Rectal smooth muscle tissue (tissue), 1 donor: ENCODE measurements at regions not wholly inside any gene's neighbourhood (a gene's known extent, or its start where the extent isn't known, plus 50 kb on each side); places are given as distances from the start of the nearest gene placed in this dataset.
A peak's percentile ranks its signal among the peaks of the same experiment; 100 is the strongest.
"Not testable (repeated sequence)": the region's sequence is repeated elsewhere in the genome, so short reads cannot be mapped to it uniquely, and the experiment has no call there.

Experiments
- H3K27ac ChIP-seq: one replicate; pipeline ENCODE4 v1.7.0; 2013; ENCODE audit warnings: low read depth, low read length, inconsistent platforms
- H3K27me3 ChIP-seq: one replicate; pipeline ENCODE4 v1.7.0; 2013; ENCODE audit warnings: low read length; ENCODE audit not compliant: control insufficient read depth, insufficient read depth
- H3K36me3 ChIP-seq: one replicate; pipeline ENCODE4 v1.7.0; 2013; ENCODE audit warnings: low read length; ENCODE audit not compliant: control insufficient read depth, insufficient read depth
- H3K4me1 ChIP-seq: one replicate; pipeline ENCODE4 v1.7.0; 2013; ENCODE audit warnings: low read length; ENCODE audit not compliant: control insufficient read depth, insufficient read depth
- H3K4me3 ChIP-seq: one replicate; pipeline ENCODE4 v1.7.0; 2013; ENCODE audit warnings: low read length
- H3K9ac ChIP-seq: one replicate; pipeline ENCODE4 v1.7.0; 2013; ENCODE audit warnings: low read length

- Histone ChIP-seq H3K9ac (no peak overlapping the region), H3K27ac (no peak overlapping the region), H3K27me3 (no peaks in the 10 kb centered on the region), H3K4me1 (peaks cover 4% of the 10 kb centered on the region), H3K36me3 (no peaks in the 10 kb centered on the region), H3K4me3 (no peak overlapping the region)
Observed at GRCh38 chr10:32147730-32148129, 91.5 kb upstream of the KIF5B start.

- no peak overlapping the region for H3K9ac ChIP-seq
- no peak overlapping the region for H3K27ac ChIP-seq
- peaks cover 4% of the 10 kb centered on the region for H3K4me1 ChIP-seq
- no peaks in the 10 kb centered on the region for H3K27me3 ChIP-seq
- H3K36me3 ChIP-seq, result no peaks in the 10 kb centered on the region
- no peak overlapping the region for H3K4me3 ChIP-seq
Observed at GRCh38 chr10:32146166-32146565, 89.9 kb upstream of the KIF5B start.

DNA sequence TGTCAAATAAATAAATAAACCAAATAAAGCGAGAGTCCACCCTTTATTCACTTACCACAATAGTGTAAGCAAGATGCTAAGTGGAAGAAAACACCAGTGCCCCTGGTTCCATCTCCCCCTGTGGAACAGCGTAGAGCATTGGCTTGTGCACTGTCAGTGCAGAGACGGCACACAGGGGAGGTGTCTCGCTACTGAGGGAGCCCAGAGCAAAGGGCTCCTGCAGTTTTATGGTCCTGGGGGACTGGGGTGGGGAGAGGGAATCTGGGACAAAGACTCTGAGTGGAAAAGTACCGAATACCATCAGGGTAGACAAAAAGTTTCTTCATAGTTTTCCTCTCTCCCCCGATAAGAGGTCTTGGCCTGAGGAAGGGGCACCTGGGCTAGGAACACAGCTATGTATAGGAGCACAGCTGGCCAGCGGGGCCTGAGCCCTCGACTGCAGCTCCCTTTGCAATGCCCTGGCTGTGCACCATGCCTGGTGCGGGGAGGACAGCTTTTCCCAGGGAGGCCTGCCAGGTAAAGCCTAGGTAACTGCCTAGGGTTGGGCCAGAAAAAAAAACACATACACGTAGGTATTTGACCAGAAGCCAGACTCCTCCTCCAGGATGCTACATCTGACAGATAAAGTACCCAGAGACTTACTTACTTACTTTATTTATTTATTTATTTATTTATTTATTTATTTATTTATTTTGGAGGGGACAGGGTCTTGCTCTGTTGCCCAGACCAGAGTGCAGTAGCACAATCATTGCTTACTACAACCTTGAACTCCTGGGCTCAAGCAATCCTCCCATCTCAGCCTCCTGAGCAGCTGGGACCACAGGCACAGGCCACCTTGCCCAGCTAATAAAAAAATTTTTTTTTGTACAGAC lies 88.8 kb upstream of the KIF5B start:
- no peak overlapping the region for H3K4me3 ChIP-seq

GRCh38 chr10:32143302-32143847 lies 87.2 kb upstream of the KIF5B start:
- Histone ChIP-seq H3K27ac (no peak overlapping the region), H3K4me3 (no peak overlapping the region), H3K9ac (no peak overlapping the region), H3K36me3 (no peaks in the 10 kb centered on the region), H3K27me3 (no peaks in the 10 kb centered on the region), H3K4me1 (peaks cover 4% of the 10 kb centered on the region)

More for the DNA sequence above, 88.8 kb upstream of the KIF5B start:
- peaks cover 4% of the 10 kb centered on the region for H3K4me1 ChIP-seq
- H3K9ac ChIP-seq, result no peak overlapping the region
- H3K27me3 ChIP-seq, result no peaks in the 10 kb centered on the region
- no peak overlapping the region for H3K27ac ChIP-seq
- H3K36me3 ChIP-seq, result no peaks in the 10 kb centered on the region

DNA sequence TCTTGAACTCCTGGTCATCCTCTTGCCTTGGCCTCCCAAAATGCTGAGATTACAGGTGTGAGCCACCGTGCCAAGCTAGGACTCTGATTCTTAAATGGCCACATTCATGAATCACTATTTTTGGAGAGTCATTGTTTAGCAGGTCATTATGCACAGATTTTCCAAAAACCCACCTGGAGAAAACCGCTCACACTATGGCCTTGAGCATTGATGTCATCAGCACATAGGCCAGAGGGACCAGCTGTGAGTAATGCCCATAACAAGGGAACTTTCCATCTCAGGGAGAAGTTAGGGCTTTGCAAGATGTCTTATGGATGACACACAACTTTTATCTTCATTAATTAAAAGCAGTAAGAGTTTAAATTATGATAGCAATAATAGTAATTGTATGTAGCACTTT lies 86.4 kb upstream of the KIF5B start:
- H3K4me3 ChIP-seq, result no peak overlapping the region
- H3K27me3 ChIP-seq, result no peaks in the 10 kb centered on the region
- peaks cover 4% of the 10 kb centered on the region for H3K4me1 ChIP-seq
- H3K36me3 ChIP-seq, result no peaks in the 10 kb centered on the region
- H3K27ac ChIP-seq, result no peak overlapping the region
- no peak overlapping the region for H3K9ac ChIP-seq

- Histone ChIP-seq H3K4me3 (no peak overlapping the region), H3K9ac (no peak overlapping the region), H3K4me1 (peaks cover 4% of the 10 kb centered on the region), H3K27ac (no peak overlapping the region), H3K36me3 (no peaks in the 10 kb centered on the region), H3K27me3 (no peaks in the 10 kb centered on the region)
Observed at GRCh38 chr10:32141018-32141807, 85.0 kb upstream of the KIF5B start.

DNA sequence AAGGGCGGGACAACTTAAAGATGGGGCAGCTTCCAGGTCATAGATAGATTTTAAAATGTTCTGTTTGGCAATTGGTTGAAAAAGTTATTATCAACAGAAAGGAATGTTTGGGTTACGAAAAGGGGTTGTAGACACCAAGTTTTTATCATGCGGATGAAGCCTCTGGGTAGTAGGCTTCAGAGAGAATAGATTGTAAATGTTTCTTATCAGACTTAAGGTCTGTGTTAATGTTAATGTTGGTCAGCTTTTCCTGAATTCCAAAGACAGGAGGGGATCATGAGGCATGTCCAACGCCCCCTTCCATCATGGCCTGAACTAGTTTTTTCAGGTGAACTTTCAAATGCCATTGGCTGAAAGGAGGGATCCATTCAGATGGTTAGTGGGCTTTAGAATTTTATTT lies 84.2 kb upstream of the KIF5B start:
- no peak overlapping the region for H3K27ac ChIP-seq
- no peaks in the 10 kb centered on the region for H3K27me3 ChIP-seq
- H3K4me3 ChIP-seq, result no peak overlapping the region
- H3K9ac ChIP-seq, result no peak overlapping the region
- peaks cover 4% of the 10 kb centered on the region for H3K4me1 ChIP-seq
- no peaks in the 10 kb centered on the region for H3K36me3 ChIP-seq

GRCh38 chr10:32139223-32140073 lies 83.2 kb upstream of the KIF5B start:
- H3K9ac ChIP-seq, result no peak overlapping the region
- H3K36me3 ChIP-seq, result no peaks in the 10 kb centered on the region
- H3K4me3 ChIP-seq, result peak overlapping the region; percentile 27
- peaks cover 4% of the 10 kb centered on the region for H3K4me1 ChIP-seq
- H3K27ac ChIP-seq, result no peak overlapping the region
- no peaks in the 10 kb centered on the region for H3K27me3 ChIP-seq

- not testable (repeated sequence) for H3K4me1 ChIP-seq, H3K27me3 ChIP-seq, H3K9ac ChIP-seq, H3K27ac ChIP-seq, H3K4me3 ChIP-seq, H3K36me3 ChIP-seq
Observed at GRCh38 chr10:32136927-32137326, 80.7 kb upstream of the KIF5B start.

DNA sequence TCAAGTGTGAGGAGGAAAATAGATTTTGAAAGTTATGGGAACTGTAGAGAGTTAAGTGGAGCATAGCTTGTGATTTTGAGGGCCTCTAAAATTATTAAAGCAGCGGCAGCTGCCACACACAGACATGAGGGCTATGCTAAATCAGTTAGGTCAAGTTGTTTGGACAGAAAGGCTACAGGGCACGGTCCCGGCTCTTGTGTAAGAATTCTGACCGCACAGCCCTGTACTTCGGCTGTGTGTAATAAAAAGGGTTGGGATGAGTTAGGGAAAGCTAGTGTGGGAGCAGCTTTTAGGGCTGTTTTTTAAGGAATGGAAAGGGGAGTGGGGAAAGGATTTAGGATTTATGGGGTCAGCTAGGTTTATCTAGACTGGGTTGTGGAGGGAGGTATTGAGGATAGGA lies 79.6 kb upstream of the KIF5B start:
- not testable (repeated sequence) for H3K4me3 ChIP-seq, H3K36me3 ChIP-seq, H3K27ac ChIP-seq, H3K27me3 ChIP-seq, H3K4me1 ChIP-seq, H3K9ac ChIP-seq

DNA sequence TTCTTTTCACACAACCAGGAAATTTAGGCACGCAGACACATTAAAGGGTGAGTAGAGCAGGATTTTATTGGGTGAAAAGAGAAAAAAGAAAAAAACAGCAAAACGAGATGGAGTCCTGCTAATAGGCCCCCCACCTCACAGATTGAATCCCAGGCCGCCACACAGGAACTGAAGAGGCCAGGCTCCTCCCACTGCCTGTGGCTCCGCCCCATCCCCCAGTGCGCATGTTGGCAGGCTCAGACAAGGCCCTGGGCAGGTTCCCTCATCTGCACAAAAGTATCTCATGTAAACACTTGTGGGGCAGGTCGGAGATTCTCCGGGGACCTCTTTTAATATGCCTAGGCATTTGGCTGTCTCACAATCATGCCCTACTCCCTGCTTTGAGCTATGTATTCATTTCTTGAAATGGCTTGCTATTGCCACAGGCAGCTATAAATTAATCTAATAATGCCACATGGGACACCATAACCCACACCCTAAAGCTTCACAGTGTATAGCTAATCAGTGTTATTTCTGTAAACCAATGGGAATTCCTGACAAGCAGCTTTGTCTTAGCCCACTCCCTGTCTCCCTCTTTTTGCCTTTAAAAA lies 76.2 kb upstream of the KIF5B start:
- Histone ChIP-seq H3K27ac (no peak overlapping the region), H3K4me1 (no peaks in the 10 kb centered on the region), H3K9ac (no peak overlapping the region), H3K4me3 (no peak overlapping the region), H3K36me3 (no peaks in the 10 kb centered on the region), H3K27me3 (no peaks in the 10 kb centered on the region)

DNA sequence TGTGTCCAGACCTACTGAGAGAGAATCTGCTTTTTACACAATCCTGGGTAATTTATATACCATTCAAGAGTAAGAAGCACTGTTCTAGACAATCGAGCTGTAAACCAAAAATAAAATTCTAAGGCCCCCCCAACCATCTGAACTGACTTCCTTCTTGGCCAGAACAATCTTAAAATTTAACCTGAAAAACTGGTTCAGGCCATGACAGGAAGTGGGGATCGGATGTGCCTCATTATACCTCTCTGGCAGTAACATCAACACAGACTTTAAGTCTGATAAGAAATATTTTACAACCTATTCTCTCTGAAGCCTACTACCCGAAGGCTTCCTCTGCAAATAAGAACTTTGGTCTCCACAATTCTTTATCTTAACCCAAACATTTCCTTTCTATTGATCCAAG lies 75.2 kb upstream of the KIF5B start:
- Histone ChIP-seq H3K9ac (no peak overlapping the region), H3K4me1 (no peaks in the 10 kb centered on the region), H3K27me3 (no peaks in the 10 kb centered on the region), H3K36me3 (no peaks in the 10 kb centered on the region), H3K4me3 (no peak overlapping the region), H3K27ac (no peak overlapping the region)
